ENCODE measurements at regions not wholly inside any gene's neighbourhood (a gene's known extent, or its start where the extent isn't known, plus 50 kb on each side); places are given as distances from the start of the nearest gene placed in this dataset.

DNA sequence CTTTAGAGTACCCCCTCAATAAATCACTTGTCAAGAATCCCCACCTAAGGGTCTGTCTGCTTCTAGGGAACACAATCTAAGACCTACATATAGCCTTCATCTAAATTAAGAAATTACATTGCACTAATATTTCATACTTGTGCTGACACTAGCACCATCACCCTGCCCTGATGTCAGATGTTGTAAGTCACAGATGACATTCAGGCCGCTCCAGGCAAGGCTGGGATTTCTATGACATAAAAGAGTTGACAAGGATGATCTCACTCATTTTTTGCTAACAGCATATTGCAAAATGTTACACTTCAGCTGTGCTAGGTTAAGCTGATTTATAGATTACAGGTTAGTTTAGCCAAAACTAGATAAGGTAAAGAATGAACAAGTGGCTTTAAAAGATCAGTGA, 372.5 kb upstream of the GRIA1 start:
- TF ChIP-seq, protein P1, sequence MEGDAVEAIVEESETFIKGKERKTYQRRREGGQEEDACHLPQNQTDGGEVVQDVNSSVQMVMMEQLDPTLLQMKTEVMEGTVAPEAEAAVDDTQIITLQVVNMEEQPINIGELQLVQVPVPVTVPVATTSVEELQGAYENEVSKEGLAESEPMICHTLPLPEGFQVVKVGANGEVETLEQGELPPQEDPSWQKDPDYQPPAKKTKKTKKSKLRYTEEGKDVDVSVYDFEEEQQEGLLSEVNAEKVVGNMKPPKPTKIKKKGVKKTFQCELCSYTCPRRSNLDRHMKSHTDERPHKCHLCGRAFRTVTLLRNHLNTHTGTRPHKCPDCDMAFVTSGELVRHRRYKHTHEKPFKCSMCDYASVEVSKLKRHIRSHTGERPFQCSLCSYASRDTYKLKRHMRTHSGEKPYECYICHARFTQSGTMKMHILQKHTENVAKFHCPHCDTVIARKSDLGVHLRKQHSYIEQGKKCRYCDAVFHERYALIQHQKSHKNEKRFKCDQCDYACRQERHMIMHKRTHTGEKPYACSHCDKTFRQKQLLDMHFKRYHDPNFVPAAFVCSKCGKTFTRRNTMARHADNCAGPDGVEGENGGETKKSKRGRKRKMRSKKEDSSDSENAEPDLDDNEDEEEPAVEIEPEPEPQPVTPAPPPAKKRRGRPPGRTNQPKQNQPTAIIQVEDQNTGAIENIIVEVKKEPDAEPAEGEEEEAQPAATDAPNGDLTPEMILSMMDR (IDR thresholded peaks at IDR 0.05) = no peak
- TF ChIP-seq POLR2AphosphoS5 (IDR thresholded peaks at IDR 0.05) = no peak
